ENCODE measurements at regions not wholly inside any gene's neighbourhood (a gene's known extent, or its start where the extent isn't known, plus 50 kb on each side); places are given as distances from the start of the nearest gene placed in this dataset.

DNA sequence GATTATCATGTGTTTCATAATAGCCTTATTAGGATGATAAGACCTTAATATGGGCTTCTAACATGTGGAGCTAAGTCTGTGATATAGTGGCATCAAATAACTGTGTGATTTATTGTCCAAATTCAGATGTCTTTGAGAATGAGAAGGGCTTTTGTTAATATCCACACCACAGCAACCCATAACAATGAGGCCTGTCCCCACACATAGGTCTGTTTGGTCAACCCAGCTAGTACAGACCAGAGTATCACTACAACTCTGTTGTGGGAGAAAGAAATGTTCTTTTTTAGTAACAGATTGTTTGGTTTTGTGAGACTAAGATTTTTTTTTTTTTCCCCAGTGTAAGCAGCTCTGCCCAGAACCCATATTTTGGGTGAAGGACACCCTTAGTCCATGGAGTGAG is 439.2 kb downstream of the PIK3C3 start:
- TF ChIP-seq, protein P1, sequence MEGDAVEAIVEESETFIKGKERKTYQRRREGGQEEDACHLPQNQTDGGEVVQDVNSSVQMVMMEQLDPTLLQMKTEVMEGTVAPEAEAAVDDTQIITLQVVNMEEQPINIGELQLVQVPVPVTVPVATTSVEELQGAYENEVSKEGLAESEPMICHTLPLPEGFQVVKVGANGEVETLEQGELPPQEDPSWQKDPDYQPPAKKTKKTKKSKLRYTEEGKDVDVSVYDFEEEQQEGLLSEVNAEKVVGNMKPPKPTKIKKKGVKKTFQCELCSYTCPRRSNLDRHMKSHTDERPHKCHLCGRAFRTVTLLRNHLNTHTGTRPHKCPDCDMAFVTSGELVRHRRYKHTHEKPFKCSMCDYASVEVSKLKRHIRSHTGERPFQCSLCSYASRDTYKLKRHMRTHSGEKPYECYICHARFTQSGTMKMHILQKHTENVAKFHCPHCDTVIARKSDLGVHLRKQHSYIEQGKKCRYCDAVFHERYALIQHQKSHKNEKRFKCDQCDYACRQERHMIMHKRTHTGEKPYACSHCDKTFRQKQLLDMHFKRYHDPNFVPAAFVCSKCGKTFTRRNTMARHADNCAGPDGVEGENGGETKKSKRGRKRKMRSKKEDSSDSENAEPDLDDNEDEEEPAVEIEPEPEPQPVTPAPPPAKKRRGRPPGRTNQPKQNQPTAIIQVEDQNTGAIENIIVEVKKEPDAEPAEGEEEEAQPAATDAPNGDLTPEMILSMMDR (IDR thresholded peaks at IDR 0.05; ENCODE audit: low read depth, low read length, poor library complexity, severe bottlenecking) = no peak
- TF ChIP-seq EZH2phosphoT487 (IDR thresholded peaks at IDR 0.05; ENCODE audit: borderline replicate concordance, low read length) = no peak

All from DOHH2 (cell line).